Smooth muscle cell (in vitro differentiated cells): ENCODE measurements at regions not wholly inside any gene's neighbourhood (a gene's known extent, or its start where the extent isn't known, plus 50 kb on each side); places are given as distances from the start of the nearest gene placed in this dataset.
"Not testable (repeated sequence)": the region's sequence is repeated elsewhere in the genome, so short reads cannot be mapped to it uniquely, and the experiment has no call there.

Experiments
- DNase-seq: peaks from one replicate; lab custom pipeline; 2025; ENCODE audit not compliant: unreplicated experiment; lab: John Stamatoyannopoulos, UW
- H2AFZ ChIP-seq: fragments of 200-600 bp; sonication (generic); 2 replicates; pipeline ENCODE4 v1.6.0; 2016; ENCODE audit warnings: antibody characterized with exemption, low read depth, mild to moderate bottlenecking
- H3F3A ChIP-seq: fragments of 200-600 bp; sonication (generic); 2 replicates; pipeline ENCODE4 v1.6.0; 2017; ENCODE audit warnings: antibody characterized with exemption, low read depth
- H3K27ac ChIP-seq: fragments of 200-600 bp; sonication (generic); 2 replicates; pipeline ENCODE4 v1.5.1; 2016; ENCODE audit warnings: low read depth, mild to moderate bottlenecking
- H3K27me3 ChIP-seq: fragments of 200-600 bp; sonication (generic); 2 replicates; pipeline ENCODE4 v1.6.1; 2016; ENCODE audit warnings: low read depth, mild to moderate bottlenecking
- H3K36me3 ChIP-seq: fragments of 200-600 bp; sonication (generic); 2 replicates; pipeline ENCODE4 v1.5.1; 2016; ENCODE audit warnings: low read depth
- H3K4me1 ChIP-seq: fragments of 200-600 bp; sonication (generic); 2 replicates; pipeline ENCODE4 v1.5.1; 2016; ENCODE audit warnings: low read depth
- H3K4me2 ChIP-seq: fragments of 200-600 bp; sonication (generic); 2 replicates; pipeline ENCODE4 v1.6.0; 2016; ENCODE audit warnings: mild to moderate bottlenecking
- H3K4me3 ChIP-seq: fragments of 200-600 bp; sonication (generic); 2 replicates; pipeline ENCODE4 v1.5.1; 2016; ENCODE audit warnings: mild to moderate bottlenecking
- H3K79me2 ChIP-seq: fragments of 200-600 bp; sonication (generic); 2 replicates; pipeline ENCODE4 v1.6.0; 2016; ENCODE audit warnings: low read depth, mild to moderate bottlenecking
- H3K9ac ChIP-seq: fragments of 200-600 bp; sonication (generic); 2 replicates; pipeline ENCODE4 v1.6.0; 2016; ENCODE audit warnings: low read depth
- H3K9me3 ChIP-seq: fragments of 200-600 bp; sonication (generic); replicated peaks from 2 replicates; pipeline ENCODE4 v1.5.1; 2016; ENCODE audit warnings: low read depth
- H4K20me1 ChIP-seq: fragments of 200-600 bp; sonication (generic); 2 replicates; pipeline ENCODE4 v1.6.0; 2016; ENCODE audit warnings: low read depth
- CTCF ChIP-seq: fragments of 200-600 bp; sonication (generic); IDR thresholded peaks from 2 replicates; pipeline ENCODE4 v1.5.1; 2017; ENCODE audit warnings: borderline replicate concordance, mild to moderate bottlenecking, antibody characterized with exemption; ENCODE audit not compliant: insufficient read depth, poor library complexity, severe bottlenecking
- WGBS: methylation state at CpG from one replicate; pipeline ENCODE4 v1.1.7; 2016; ENCODE audit warnings: low lambda C conversion rate; 5-methylcytosine and 5-hydroxymethylcytosine counted together

- Histone ChIP-seq H3K27ac (no peak overlapping the region), H2AFZ (no peak overlapping the region), H3K27me3 (no peaks in the 10 kb centered on the region), H3K9ac (no peak overlapping the region), H3K4me2 (no peak overlapping the region), H4K20me1 (no peaks in the 10 kb centered on the region), H3K36me3 (no peaks in the 10 kb centered on the region), H3K9me3 (no peaks in the 10 kb centered on the region), H3K4me3 (no peak overlapping the region), H3F3A (no peaks in the 10 kb centered on the region), H3K4me1 (no peaks in the 10 kb centered on the region), H3K79me2 (no peaks in the 10 kb centered on the region)
- WGBS: 87% methylated on average over 1 of the region's 1 CpG
- TF ChIP-seq CTCF: no peak
- DNase-seq: no peak
Measured at GRCh38 chr11:90585491-90585890, 362.6 kb upstream of the CHORDC1 start.

GRCh38 chr11:90582999-90583398 is 360.1 kb upstream of the CHORDC1 start:
- H4K20me1 ChIP-seq, H3K9ac ChIP-seq, H3K27me3 ChIP-seq, H3K36me3 ChIP-seq, H3K4me1 ChIP-seq, H3K27ac ChIP-seq, H3K79me2 ChIP-seq, DNase-seq, H3F3A ChIP-seq, H3K4me2 ChIP-seq, H3K4me3 ChIP-seq, H2AFZ ChIP-seq, H3K9me3 ChIP-seq: not testable (repeated sequence)
- WGBS: 98% methylated on average over 7 of the region's 7 CpGs

GRCh38 chr11:90564531-90564930 is 341.7 kb upstream of the CHORDC1 start:
- WGBS: 77% methylated on average over 1 of the region's 1 CpG
- TF ChIP-seq CTCF: no peak
- no peaks in the 10 kb centered on the region for H3K36me3 ChIP-seq
- no peaks in the 10 kb centered on the region for H3F3A ChIP-seq
- DNase-seq: no peak
- no peaks in the 10 kb centered on the region for H3K27me3 ChIP-seq
- no peak overlapping the region for H2AFZ ChIP-seq
- H3K4me2 ChIP-seq: no peak overlapping the region
- H3K9ac ChIP-seq: no peak overlapping the region
- H3K27ac ChIP-seq: no peak overlapping the region
- H3K4me3 ChIP-seq: no peak overlapping the region
- H4K20me1 ChIP-seq: no peaks in the 10 kb centered on the region
- H3K79me2 ChIP-seq: no peaks in the 10 kb centered on the region
- no peaks in the 10 kb centered on the region for H3K9me3 ChIP-seq
- no peaks in the 10 kb centered on the region for H3K4me1 ChIP-seq

GRCh38 chr11:90558328-90558865 is 335.5 kb upstream of the CHORDC1 start:
- Histone ChIP-seq H3K4me1 (no peaks in the 10 kb centered on the region), H3K9ac (no peak overlapping the region), H3K27ac (no peak overlapping the region), H4K20me1 (no peaks in the 10 kb centered on the region), H3F3A (no peaks in the 10 kb centered on the region), H3K9me3 (no peaks in the 10 kb centered on the region), H3K27me3 (no peaks in the 10 kb centered on the region), H2AFZ (no peak overlapping the region), H3K79me2 (no peaks in the 10 kb centered on the region), H3K4me3 (no peak overlapping the region), H3K4me2 (no peak overlapping the region), H3K36me3 (no peaks in the 10 kb centered on the region)
- WGBS: 91% methylated on average over 4 of the region's 4 CpGs
- no peak for TF ChIP-seq CTCF
- DNase-seq: no peak
